Uterus (tissue), 3 donors: ENCODE measurements at regions not wholly inside any gene's neighbourhood (a gene's known extent, or its start where the extent isn't known, plus 50 kb on each side); places are given as distances from the start of the nearest gene placed in this dataset.

ENCODE experiments used
- DNase-seq, 2 donors: peaks; one replicate each; pipeline ENCODE4 v3.0.0-alpha.2; 2019 to 2020
- H3K27ac ChIP-seq, 2 donors: fragments of 200-600 bp; sonication (generic); 1 replicate in 1 of 2; 2 replicates in 1 of 2; pipeline ENCODE4 v1.5.1; 2016 to 2018
- H3K27me3 ChIP-seq, 2 donors: fragments of 200-600 bp; sonication (generic); one replicate each; pipeline ENCODE4 v1.5.1; 2018 to 2019; ENCODE audit warnings: control low read depth in 1 of 2
- H3K36me3 ChIP-seq, 2 donors: fragments of 200-600 bp; sonication (generic); one replicate each; pipeline ENCODE4 v1.5.1; 2019; ENCODE audit warnings: control low read depth in 1 of 2
- H3K4me1 ChIP-seq, 2 donors: fragments of 200-600 bp; sonication (generic); one replicate each; pipeline ENCODE4 v1.5.1; 2018 to 2019; ENCODE audit warnings: control low read depth in 1 of 2
- H3K4me3 ChIP-seq, 2 donors: fragments of 200-600 bp; sonication (generic); 1 replicate in 1 of 2; 2 replicates in 1 of 2; pipeline ENCODE4 v1.5.1; 2018 to 2019; ENCODE audit warnings: mild to moderate bottlenecking in 1 of 2
- H3K9me3 ChIP-seq, 2 donors: fragments of 200-600 bp; sonication (generic); one replicate each; pipeline ENCODE4 v1.5.1; 2019; ENCODE audit warnings: control low read depth in 1 of 2
- CTCF ChIP-seq, 4 experiments: fragments of 200-600 bp in 2 of 4; fragments of 450-650 bp in 2 of 4; sonication (generic) in 2 of 4; IDR thresholded peaks; one replicate each; pipeline ENCODE4 v1.5.1; 2016 to 2019; ENCODE audit warnings: antibody characterized with exemption in 4 of 4, mild to moderate bottlenecking in 2 of 4, moderate library complexity in 1 of 4
- POLR2A ChIP-seq, 2 donors: fragments of 450-650 bp; IDR thresholded peaks; one replicate each; pipeline ENCODE4 v1.6.1; 2016; ENCODE audit warnings: antibody characterized with exemption in 2 of 2, mild to moderate bottlenecking in 1 of 2, moderate library complexity in 1 of 2
- intact Hi-C: fragments of 100-400 bp; cut with DNase I; formaldehyde crosslinking; loops from one replicate; pipeline ENCODE4 v1.15.1; 2023; ENCODE audit warnings: low total_unique reads
- donor health status: DM: yes; HTN: yes; CAD: no.

GRCh38 chr14:44317441-44317746 is 189.7 kb downstream of the FSCB start:
- H3K4me1 ChIP-seq = no peaks in the 10 kb centered on the region
- H3K36me3 ChIP-seq = no peaks in the 10 kb centered on the region
- intact Hi-C loops = no loop called here
- no peak for DNase-seq
- no peak overlapping the region for H3K4me3 ChIP-seq
- no peaks in the 10 kb centered on the region for H3K9me3 ChIP-seq
- no peak overlapping the region for H3K27ac ChIP-seq
- H3K27me3 ChIP-seq = no peaks in the 10 kb centered on the region
- TF ChIP-seq POLR2A (IDR thresholded peaks at IDR 0.05) = no peak
- no peak for TF ChIP-seq CTCF (IDR thresholded peaks at IDR 0.05)

GRCh38 chr14:44316647-44317440 is 190.2 kb downstream of the FSCB start:
- TF ChIP-seq POLR2A (IDR thresholded peaks at IDR 0.05) (no peak), CTCF (IDR thresholded peaks at IDR 0.05) (no peak)
- intact Hi-C loops = no loop called here
- DNase-seq = no peak
- Histone ChIP-seq H3K36me3 (no peaks in the 10 kb centered on the region), H3K27ac (no peak overlapping the region), H3K27me3 (no peaks in the 10 kb centered on the region), H3K4me3 (no peak overlapping the region), H3K9me3 (no peaks in the 10 kb centered on the region), H3K4me1 (no peaks in the 10 kb centered on the region)

- no peak overlapping the region for H3K27ac ChIP-seq
- no peaks in the 10 kb centered on the region for H3K4me1 ChIP-seq
- TF ChIP-seq CTCF (IDR thresholded peaks at IDR 0.05) = no peak
- no peak for DNase-seq
- intact Hi-C loops = no loop called here
- no peak overlapping the region for H3K4me3 ChIP-seq
- no peaks in the 10 kb centered on the region for H3K9me3 ChIP-seq
- no peaks in the 10 kb centered on the region for H3K27me3 ChIP-seq
- H3K36me3 ChIP-seq = no peaks in the 10 kb centered on the region
These were observed 197.8 kb downstream of the FSCB start for GRCh38 chr14:44309331-44309730.

DNA sequence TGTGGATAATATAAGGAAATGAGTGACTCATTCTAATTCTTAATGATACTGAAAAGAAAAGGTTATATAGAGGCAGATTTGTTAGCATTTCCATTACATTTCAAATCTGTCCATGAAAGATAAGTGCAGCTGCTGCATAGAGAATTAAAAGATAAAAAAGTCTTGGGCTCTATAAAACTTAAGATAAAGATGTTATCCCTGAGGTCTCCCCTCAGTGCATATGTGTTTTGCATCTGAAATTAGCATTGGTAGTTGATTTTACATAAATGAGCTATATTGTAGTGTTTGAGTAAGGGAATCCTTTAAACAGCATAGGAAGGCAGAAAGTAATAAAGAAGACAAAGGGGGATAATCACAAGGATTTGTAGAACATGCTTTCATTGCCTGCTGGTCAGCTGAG is 206.2 kb downstream of the FSCB start:
- Histone ChIP-seq H3K4me1 (no peaks in the 10 kb centered on the region), H3K27ac (no peak overlapping the region), H3K36me3 (no peaks in the 10 kb centered on the region), H3K9me3 (no peaks in the 10 kb centered on the region), H3K4me3 (no peak overlapping the region), H3K27me3 (no peaks in the 10 kb centered on the region)
- no peak for TF ChIP-seq CTCF (IDR thresholded peaks at IDR 0.05)
- no peak for TF ChIP-seq POLR2A (IDR thresholded peaks at IDR 0.05)
- intact Hi-C loops = no loop called here
- no peak for DNase-seq

GRCh38 chr14:44297437-44297836 is 209.6 kb downstream of the FSCB start:
- Histone ChIP-seq H3K27ac (no peak overlapping the region), H3K4me1 (no peaks in the 10 kb centered on the region), H3K27me3 (no peaks in the 10 kb centered on the region), H3K9me3 (no peaks in the 10 kb centered on the region), H3K4me3 (no peak overlapping the region), H3K36me3 (no peaks in the 10 kb centered on the region)
- no peak for DNase-seq
- intact Hi-C loops = no loop called here
- TF ChIP-seq CTCF (IDR thresholded peaks at IDR 0.05) (no peak), POLR2A (IDR thresholded peaks at IDR 0.05) (no peak)
